ENCODE measurements at regions not wholly inside any gene's neighbourhood (a gene's known extent, or its start where the extent isn't known, plus 50 kb on each side); places are given as distances from the start of the nearest gene placed in this dataset.

- DNase-seq (ENCODE audit: low read depth in 2 of 2), result no peak
Observed at GRCh38 chr2:118198268-118198667, 110.0 kb downstream of the INSIG2 start.

- no peak for DNase-seq (ENCODE audit: low read depth in 2 of 2)
Observed at GRCh38 chr2:118197011-118197675, 108.9 kb downstream of the INSIG2 start.

- no peak for DNase-seq (ENCODE audit: low read depth in 2 of 2)
Observed at GRCh38 chr2:118190474-118190873, 102.2 kb downstream of the INSIG2 start.

GRCh38 chr2:118186858-118187254, 98.6 kb downstream of the INSIG2 start:
- DNase-seq (ENCODE audit: low read depth in 2 of 2), result no peak

GRCh38 chr2:118186110-118186857, 98.0 kb downstream of the INSIG2 start:
- peak; percentile 80 to 82 for DNase-seq (ENCODE audit: low read depth in 2 of 2)

- DNase-seq (ENCODE audit: low read depth in 2 of 2), result peak; percentile 13 to 45
Observed at GRCh38 chr2:118185210-118186109, 97.2 kb downstream of the INSIG2 start.

GRCh38 chr2:118183381-118183780, 95.1 kb downstream of the INSIG2 start:
- no peak for DNase-seq (ENCODE audit: low read depth in 2 of 2)

GRCh38 chr2:118179445-118179844, 91.2 kb downstream of the INSIG2 start:
- DNase-seq (ENCODE audit: low read depth in 2 of 2), result no peak

GRCh38 chr2:118177884-118178283, 89.6 kb downstream of the INSIG2 start:
- no peak for DNase-seq (ENCODE audit: low read depth in 2 of 2)

GRCh38 chr2:118177318-118177717, 89.0 kb downstream of the INSIG2 start:
- no peak for DNase-seq (ENCODE audit: low read depth in 2 of 2)

GRCh38 chr2:118176601-118177000, 88.3 kb downstream of the INSIG2 start:
- DNase-seq (ENCODE audit: low read depth in 2 of 2), result no peak

- DNase-seq (ENCODE audit: low read depth in 2 of 2), result no peak
Observed at GRCh38 chr2:118171546-118171945, 83.3 kb downstream of the INSIG2 start.

- DNase-seq (ENCODE audit: low read depth in 2 of 2), result no peak
Observed at GRCh38 chr2:118169359-118170005, 81.2 kb downstream of the INSIG2 start.

- no peak for DNase-seq (ENCODE audit: low read depth in 2 of 2)
Observed at GRCh38 chr2:118168615-118169014, 80.3 kb downstream of the INSIG2 start.

- no peak for DNase-seq (ENCODE audit: low read depth in 2 of 2)
Observed at GRCh38 chr2:118167026-118167425, 78.8 kb downstream of the INSIG2 start.

- DNase-seq (ENCODE audit: low read depth in 2 of 2), result no peak
Observed at GRCh38 chr2:118166242-118166641, 78.0 kb downstream of the INSIG2 start.

GRCh38 chr2:118165595-118165994, 77.3 kb downstream of the INSIG2 start:
- DNase-seq (ENCODE audit: low read depth in 2 of 2), result no peak

Data from stimulated activated CD4-positive, alpha-beta T cell treated with anti-CD3 and anti-CD28 coated beads, Interleukin-1b, Interleukin-23, amount 100 ng/mL, for 4 hours (primary cell).